HCT116 (cell line): ENCODE measurements at regions not wholly inside any gene's neighbourhood (a gene's known extent, or its start where the extent isn't known, plus 50 kb on each side); places are given as distances from the start of the nearest gene placed in this dataset.

Experiments
- ATAC-seq: fragments of 200-7000 bp; cut with Tn5 transposase; 2 replicates; pipeline ENCODE4 v1.9.1; 2020; ENCODE audit warnings: mild to moderate bottlenecking, moderate library complexity
- BruUV-seq: library from RNA; stranded (reverse); fragments of 400-500 nt; replicated peaks from 2 replicates; lab custom pipeline; 2021; lab: Mats Ljungman, UMichigan
- CTCF ChIA-PET: fragments of 300-600 bp; sonication (Branson Sonifier 250); formaldehyde crosslinking; loops from one replicate; lab custom pipeline; 2021; ENCODE audit warnings: antibody characterized with exemption; lab: Charles Lee
- POLR2A ChIA-PET: fragments of 300-600, 350-600 bp; sonication (Branson Sonifier 250); formaldehyde crosslinking; loops from one replicate; lab custom pipeline; 2021; ENCODE audit warnings: antibody characterized with exemption; lab: Charles Lee
- RAD21 ChIA-PET, 2 experiments: fragments of 300-600 bp; sonication (Branson Sonifier 250); formaldehyde crosslinking; loops; one replicate each; lab custom pipeline; 2023; ENCODE audit warnings: low total read pairs in 2 of 2; ENCODE audit not compliant: uncharacterized antibody in 2 of 2, unreplicated experiment in 2 of 2, low non-redundant PET in 1 of 2; lab: Charles Lee
- DNase-seq: peaks from one replicate; pipeline ENCODE4 v3.0.0-alpha.2; 2010; ENCODE audit warnings: low read depth, low spot score
- H2AFZ ChIP-seq: fragments of 200-600 bp; shearing (Covaris generic), sonication (generic); 2 replicates; pipeline ENCODE4 v1.6.1; 2017; ENCODE audit warnings: low read depth, mixed run types, mixed read lengths, antibody characterized with exemption, low read length; ENCODE audit not compliant: poor library complexity, severe bottlenecking
- H3K27ac ChIP-seq: 2 replicates; pipeline ENCODE4 v1.5.1; 2012; ENCODE audit warnings: low read depth, low read length
- H3K27me3 ChIP-seq: fragments of 200-600 bp; sonication (generic); 2 replicates; pipeline ENCODE4 v1.6.1; 2016; ENCODE audit warnings: mixed run types, low read length, mixed read lengths; ENCODE audit not compliant: insufficient read depth
- H3K36me3 ChIP-seq, 2 experiments: fragments of 200-500 bp in 1 of 2; fragments of 200-600 bp in 1 of 2; sonication (Bioruptor generic) in 1 of 2; sonication (generic) in 1 of 2; 2 replicates each; pipeline versions ENCODE4 v1.5.1 to v1.6.1; 2014 to 2016; ENCODE audit warnings: low read length in 2 of 2, inconsistent platforms in 1 of 2, mixed read lengths in 1 of 2, mixed run types in 1 of 2; ENCODE audit not compliant: insufficient read depth in 2 of 2, control insufficient read depth in 1 of 2
- H3K4me1 ChIP-seq, 2 experiments: fragments of 200-600 bp in 1 of 2; sonication (generic) in 1 of 2; 2 replicates each; pipeline versions ENCODE4 v1.5.1 to v1.6.1; 2012 to 2017; ENCODE audit warnings: low read length in 2 of 2, inconsistent platforms in 1 of 2, mild to moderate bottlenecking in 1 of 2, mixed read lengths in 1 of 2, mixed run types in 1 of 2, moderate library complexity in 1 of 2; ENCODE audit not compliant: insufficient read depth in 2 of 2, control insufficient read depth in 1 of 2
- H3K4me2 ChIP-seq: fragments of 200-600 bp; sonication (generic); 2 replicates; pipeline ENCODE4 v1.6.1; 2017; ENCODE audit warnings: mixed run types, low read length, mixed read lengths
- H3K4me3 ChIP-seq, 2 experiments: fragments of 200-600 bp in 1 of 2; sonication (generic) in 1 of 2; replicated peaks in 1 of 2; 2 replicates each; pipeline ENCODE4 v1.5.1; 2011 to 2016; ENCODE audit warnings: low read length in 2 of 2, control low read depth in 1 of 2, low read depth in 1 of 2, mild to moderate bottlenecking in 1 of 2, mixed read lengths in 1 of 2, mixed run types in 1 of 2
- H3K79me2 ChIP-seq: fragments of 200-600 bp; sonication (generic); 2 replicates; pipeline ENCODE4 v1.6.1; 2017; ENCODE audit warnings: mild to moderate bottlenecking, mixed run types, low read length, moderate library complexity, mixed read lengths; ENCODE audit not compliant: insufficient read depth
- H3K9ac ChIP-seq: fragments of 200-600 bp; sonication (generic); 2 replicates; pipeline ENCODE4 v1.6.1; 2016; ENCODE audit warnings: low read length, mixed read lengths
- H3K9me2 ChIP-seq: fragments of 200-600 bp; sonication (generic), shearing (Covaris generic); 2 replicates; pipeline ENCODE4 v1.6.1; 2017; ENCODE audit warnings: mixed run types, mild to moderate bottlenecking, moderate library complexity; ENCODE audit not compliant: insufficient read depth
- H3K9me3 ChIP-seq, 2 experiments: fragments of 200-500 bp in 1 of 2; fragments of 200-600 bp in 1 of 2; sonication (Bioruptor generic) in 1 of 2; sonication (generic) in 1 of 2; 2 replicates each; pipeline ENCODE4 v1.6.1; 2014 to 2017; ENCODE audit warnings: low read length in 2 of 2, mixed read lengths in 2 of 2, inconsistent platforms in 1 of 2, low read depth in 1 of 2, mild to moderate bottlenecking in 1 of 2, mixed run types in 1 of 2, moderate library complexity in 1 of 2; ENCODE audit not compliant: control insufficient read depth in 1 of 2, insufficient read depth in 1 of 2
- H4K20me1 ChIP-seq: fragments of 200-600 bp; sonication (generic), shearing (Covaris generic); 2 replicates; pipeline ENCODE4 v1.6.1; 2017; ENCODE audit warnings: mixed run types, mild to moderate bottlenecking, moderate library complexity; ENCODE audit not compliant: insufficient read depth
- CBX3 ChIP-seq: IDR thresholded peaks from 2 replicates; pipeline ENCODE4 v1.6.1; 2012; ENCODE audit warnings: low read depth
- CEBPB ChIP-seq: IDR thresholded peaks from 2 replicates; pipeline ENCODE4 v1.6.1; 2012; ENCODE audit warnings: low read depth
- CTCF ChIP-seq, 3 experiments: fragments of 200-600 bp in 1 of 3; sonication (generic) in 1 of 3; IDR thresholded peaks in 2 of 3; conservative IDR thresholded peaks in 1 of 3; 2 replicates each; pipeline ENCODE4 v1.5.1; 2012 to 2017; ENCODE audit warnings: low read depth in 2 of 3, low read length in 2 of 3, antibody characterized with exemption in 1 of 3, borderline replicate concordance in 1 of 3, control low read depth in 1 of 3, mild to moderate bottlenecking in 1 of 3, mixed read lengths in 1 of 3, mixed run types in 1 of 3, moderate library complexity in 1 of 3; ENCODE audit not compliant: insufficient read depth in 1 of 3
- EGR1 ChIP-seq: IDR thresholded peaks from 2 replicates; pipeline ENCODE4 v1.6.1; 2012; ENCODE audit warnings: low read depth
- ELF1 ChIP-seq: IDR thresholded peaks from 2 replicates; pipeline ENCODE4 v1.6.1; 2012; ENCODE audit warnings: low read depth, borderline replicate concordance
- EZH2 ChIP-seq: fragments of 200-600 bp; sonication (generic); IDR thresholded peaks from 2 replicates; pipeline ENCODE4 v1.6.1; 2017; ENCODE audit warnings: antibody characterized with exemption, mixed run types
- POLR2A ChIP-seq: IDR thresholded peaks from 2 replicates; pipeline ENCODE4 v1.7.0; 2011; ENCODE audit warnings: borderline replicate concordance; ENCODE audit not compliant: insufficient read depth, insufficient read length; ENCODE audit errors: extremely low read depth
- RAD21 ChIP-seq: IDR thresholded peaks from 2 replicates; pipeline ENCODE4 v1.6.1; 2012; ENCODE audit warnings: low read depth, mild to moderate bottlenecking
- REST ChIP-seq: IDR thresholded peaks from 2 replicates; pipeline ENCODE4 v1.6.1; 2012; ENCODE audit warnings: low read depth
- SRF ChIP-seq: IDR thresholded peaks from 2 replicates; pipeline ENCODE4 v1.6.1; 2012; ENCODE audit warnings: low read depth
- TCF7L2 ChIP-seq: IDR thresholded peaks from 2 replicates; pipeline ENCODE4 v1.7.0; 2011; ENCODE audit warnings: borderline replicate concordance, inconsistent platforms; ENCODE audit not compliant: insufficient read depth, insufficient read length; ENCODE audit errors: extremely low read depth
- ZBTB33 ChIP-seq: IDR thresholded peaks from 2 replicates; pipeline ENCODE4 v1.6.1; 2011; ENCODE audit warnings: mild to moderate bottlenecking, low read length, moderate library complexity; ENCODE audit not compliant: insufficient replicate concordance; ENCODE audit errors: extremely low read depth
- ZFX ChIP-seq: fragments of 450-650 bp; IDR thresholded peaks from 2 replicates; pipeline ENCODE4 v1.6.1; 2017
- ZNF274 ChIP-seq: fragments of 200-500 bp; sonication (Bioruptor generic); IDR thresholded peaks from 2 replicates; pipeline ENCODE4 v1.6.1; 2014; ENCODE audit warnings: mild to moderate bottlenecking, low read depth, low read length, inconsistent platforms
- intact Hi-C: fragments of 100-400 bp; cut with micrococcal nuclease; formaldehyde crosslinking; loops from 2 replicates; pipeline ENCODE4 v1.10.0; 2022

- TF ChIP-seq REST (no peak), ZFX (no peak), EZH2 (no peak)
These were observed 1153.7 kb upstream of the GOT2 start (continued) for GRCh38 chr16:59887856-59888255.

- H3K27me3 ChIP-seq, result no peaks in the 10 kb centered on the region
- intact Hi-C loops, result no loop called here
- BruUV-seq, result no TSS peak
- H3K27ac ChIP-seq, result no peak overlapping the region
- POLR2A ChIA-PET, result no interaction called here
- H4K20me1 ChIP-seq, result no peaks in the 10 kb centered on the region; the same call in 1 of the 2 replicates
- H3K36me3 ChIP-seq, result no peaks in the 10 kb centered on the region
- RAD21 ChIA-PET, result no interaction called here
- H3K9me3 ChIP-seq, result peaks cover 5 to 22% of the 10 kb centered on the region in 2 experiments; a peak in 3 of 4 replicates
- no peaks in the 10 kb centered on the region for H3K4me1 ChIP-seq
- H3K4me3 ChIP-seq, result no peak overlapping the region
- ATAC-seq (no peak), DNase-seq (no peak)
- no peaks in the 10 kb centered on the region for H3K9me2 ChIP-seq
- no peaks in the 10 kb centered on the region for H3K79me2 ChIP-seq
- CTCF ChIA-PET, result no interaction called here
- TF ChIP-seq ZNF274 (no peak), ZBTB33 (no peak), TCF7L2 (no peak), POLR2A (no peak), ELF1 (no peak), SRF (no peak), EGR1 (no peak), CEBPB (no peak), CBX3 (no peak), EZH2 (no peak), CTCF (IDR thresholded peaks at IDR 0.05 in 2 of 3, conservative IDR thresholded peaks at IDR 0.05 in 1 of 3; ENCODE audit: borderline replicate concordance in 1 of 3, insufficient read depth in 1 of 3, low read depth in 2 of 3, low read length in 2 of 3) (no peak), RAD21 (no peak)
- no peak overlapping the region for H3K4me2 ChIP-seq
- H2AFZ ChIP-seq, result no peak overlapping the region
- no peak overlapping the region for H3K9ac ChIP-seq
These were observed 1151.9 kb upstream of the GOT2 start for GRCh38 chr16:59886021-59886420.
